ENCODE measurements at regions not wholly inside any gene's neighbourhood (a gene's known extent, or its start where the extent isn't known, plus 50 kb on each side); places are given as distances from the start of the nearest gene placed in this dataset.

- no peak for TF ChIP-seq CTCF (IDR thresholded peaks at IDR 0.05; ENCODE audit: insufficient read depth, low read length, poor library complexity, severe bottlenecking)
- no peak for TF ChIP-seq EZH2phosphoT487 (conservative IDR thresholded peaks at IDR 0.05; ENCODE audit: low read length)
Measured at GRCh38 chr2:58853420-58853819, 612.3 kb upstream of the FANCL start.
